Activated CD4-positive, CD25-positive, alpha-beta regulatory T cell treated with anti-CD3 and anti-CD28 coated beads, Interleukin-2, amount 50 U/mL, for 16 hours (primary cell): ENCODE measurements at regions not wholly inside any gene's neighbourhood (a gene's known extent, or its start where the extent isn't known, plus 50 kb on each side); places are given as distances from the start of the nearest gene placed in this dataset.
A peak's percentile ranks its signal among the peaks of the same experiment; 100 is the strongest.
"Not testable (repeated sequence)": the region's sequence is repeated elsewhere in the genome, so short reads cannot be mapped to it uniquely, and the experiment has no call there.

ENCODE experiments used
- DNase-seq: peaks from one replicate; pipeline ENCODE4 v3.0.0-alpha.2; 2020; ENCODE audit warnings: low read depth, low spot score

DNA sequence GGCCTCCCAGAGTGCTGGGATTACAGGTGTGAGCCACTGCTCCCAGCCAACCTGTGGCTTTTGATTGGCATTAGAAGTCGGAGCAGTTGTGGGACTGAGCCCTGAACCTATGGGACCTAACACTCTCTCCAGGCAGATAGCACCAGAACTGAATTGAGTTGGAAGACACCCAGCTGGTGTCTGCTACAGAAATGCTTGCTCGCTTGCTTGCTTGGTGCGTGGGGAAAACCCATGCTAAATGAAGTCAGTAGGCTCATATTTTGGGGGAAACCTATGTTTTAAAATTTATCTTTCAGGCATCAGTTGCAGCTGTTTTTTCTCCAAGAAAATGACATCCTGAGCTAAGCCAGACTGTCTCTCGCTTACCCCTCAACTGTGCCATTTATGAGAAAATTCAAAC, 158.5 kb upstream of the RFC3 start:
- no peak for DNase-seq

DNA sequence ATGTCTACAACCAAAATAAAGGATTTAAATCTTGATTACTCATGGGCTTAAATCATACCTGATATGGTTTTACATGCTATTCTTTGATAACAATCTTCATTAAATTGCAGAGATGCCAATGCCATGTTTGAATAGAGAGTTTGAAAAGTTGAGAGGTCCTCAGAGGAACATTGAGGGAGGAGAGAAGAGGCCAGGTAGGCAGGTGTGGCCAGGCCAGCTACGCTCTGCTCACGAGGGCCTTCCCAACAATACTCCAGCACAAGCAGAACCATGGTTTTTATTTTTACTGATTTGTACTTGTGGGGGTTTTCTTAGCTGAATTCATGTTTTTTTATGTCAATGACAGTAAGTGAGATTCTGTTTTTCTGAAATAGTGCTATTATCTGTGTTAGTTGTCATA, 158.1 kb upstream of the RFC3 start:
- DNase-seq, result no peak

DNA sequence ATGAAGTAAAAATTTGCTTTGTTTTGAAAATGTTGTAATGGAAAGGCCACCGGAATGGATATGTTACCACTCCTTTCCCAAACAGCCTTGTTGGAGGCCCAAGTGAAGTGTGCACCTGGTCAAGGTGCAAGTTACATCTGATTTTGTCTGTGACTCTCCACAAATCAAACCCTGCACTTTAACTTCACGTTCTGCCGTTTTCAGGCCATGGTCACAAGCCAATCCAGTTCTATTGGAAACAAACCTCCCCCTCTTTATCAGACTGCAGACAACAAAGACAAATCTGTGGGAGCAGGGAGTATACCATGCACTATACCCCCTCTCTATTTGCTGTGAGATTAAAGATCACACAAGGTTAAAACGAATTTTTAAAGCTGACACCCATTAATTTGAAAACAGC, 155.6 kb upstream of the RFC3 start:
- DNase-seq, result no peak

DNA sequence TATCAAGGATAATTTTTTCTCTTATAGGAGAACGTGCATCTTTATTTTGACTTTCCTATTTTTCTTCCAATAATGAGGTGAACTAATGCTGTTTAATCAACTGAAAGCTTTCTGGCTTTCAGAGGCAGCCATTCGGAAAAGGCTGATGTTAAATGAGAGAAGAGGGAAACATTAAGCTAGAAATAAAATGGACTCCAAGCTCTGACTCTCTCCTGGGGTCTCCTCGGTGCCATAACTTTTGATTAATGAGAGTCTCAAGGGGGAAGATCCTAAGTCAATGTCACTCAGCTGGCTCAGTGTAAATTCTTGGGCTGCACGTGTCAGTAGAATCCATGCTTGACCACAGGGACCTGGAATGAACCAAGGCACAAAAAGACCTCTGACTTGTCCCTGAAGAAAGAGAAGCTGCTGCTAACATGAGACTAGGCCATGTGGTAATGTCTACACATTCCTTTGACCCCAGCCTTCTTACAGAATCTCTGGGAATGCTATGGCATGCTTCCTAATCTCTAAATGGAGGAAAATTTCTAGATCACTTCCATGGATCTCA, 152.2 kb upstream of the RFC3 start:
- DNase-seq, result no peak

DNA sequence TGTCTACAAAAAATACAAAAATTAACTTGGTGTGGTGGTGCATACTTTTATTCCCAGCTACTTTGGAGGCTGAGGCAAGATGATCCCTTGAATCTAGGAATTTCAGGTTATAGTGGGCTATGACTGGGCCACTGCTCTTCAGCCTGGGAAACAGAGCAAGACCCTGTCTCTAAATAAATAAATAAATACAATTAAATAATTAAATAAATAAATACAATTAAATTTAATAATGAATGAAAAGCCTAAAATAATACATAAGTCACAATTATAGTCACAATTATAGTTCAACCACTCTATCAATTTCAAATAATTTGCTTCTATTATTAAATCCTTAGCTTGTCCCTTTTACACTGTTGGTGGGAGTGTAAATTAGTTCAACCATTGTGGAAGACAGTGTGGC, 146.4 kb upstream of the RFC3 start:
- DNase-seq, result no peak

DNA sequence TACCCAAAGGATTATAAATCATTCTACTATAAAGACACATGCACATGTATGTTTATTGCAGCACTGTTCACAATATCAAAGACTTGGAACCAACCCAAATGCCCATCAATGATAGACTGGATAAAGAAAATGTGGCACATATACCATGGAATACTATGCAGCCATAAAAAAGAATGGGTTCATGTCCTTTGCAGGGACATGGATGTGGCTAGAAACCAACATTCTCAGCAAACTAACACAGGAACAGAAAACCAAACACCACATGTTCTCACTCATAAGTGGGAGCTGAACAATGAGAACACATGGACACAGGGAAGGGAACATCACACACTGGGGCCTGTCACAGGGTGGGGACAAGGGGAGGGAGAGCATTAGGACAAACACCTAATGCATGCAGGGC, 145.9 kb upstream of the RFC3 start:
- not testable (repeated sequence) for DNase-seq

DNA sequence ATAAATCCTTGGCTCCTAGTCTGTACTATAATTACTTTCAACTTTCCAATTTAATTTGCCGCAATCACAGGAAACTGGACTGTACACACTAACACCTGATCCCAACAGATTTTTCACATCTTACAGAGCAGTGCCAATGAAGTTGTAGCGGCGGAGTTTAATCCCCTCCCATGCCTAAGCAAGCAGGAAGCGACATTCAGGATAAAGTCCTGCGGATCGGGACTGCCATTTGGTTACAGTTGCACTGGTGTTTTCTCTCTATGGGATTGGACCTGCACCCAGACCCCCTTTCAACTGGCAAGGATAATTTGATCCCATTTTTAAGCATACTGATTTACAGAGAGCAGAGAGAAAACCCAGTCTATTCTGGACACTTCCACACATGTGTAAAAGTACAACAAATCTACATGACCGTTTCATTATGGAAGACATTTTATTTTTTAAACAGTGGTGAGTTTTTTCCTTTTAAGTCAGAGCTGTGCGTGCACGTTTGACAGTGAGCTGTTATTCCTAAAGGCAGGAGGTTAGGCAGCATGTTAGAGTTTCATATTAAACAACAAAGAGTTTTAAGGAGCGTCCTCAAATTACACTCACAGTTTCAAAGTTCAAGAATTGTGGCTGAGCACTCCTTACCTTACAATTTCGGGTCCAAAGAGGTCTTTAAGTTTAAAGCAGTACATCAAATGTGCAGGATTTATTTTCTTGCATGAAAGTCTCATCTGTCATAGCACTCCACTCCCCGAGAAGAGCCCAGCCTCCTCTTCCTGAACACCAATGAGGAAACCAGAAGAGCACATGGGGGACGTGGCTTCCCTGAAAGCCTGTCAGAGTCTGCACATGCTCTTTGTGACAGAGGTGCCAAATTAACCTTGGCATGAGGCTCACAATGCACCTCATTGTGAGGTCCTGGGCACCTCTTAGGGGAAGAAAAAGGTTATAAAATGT, 141.6 kb upstream of the RFC3 start:
- DNase-seq, result no peak

DNA sequence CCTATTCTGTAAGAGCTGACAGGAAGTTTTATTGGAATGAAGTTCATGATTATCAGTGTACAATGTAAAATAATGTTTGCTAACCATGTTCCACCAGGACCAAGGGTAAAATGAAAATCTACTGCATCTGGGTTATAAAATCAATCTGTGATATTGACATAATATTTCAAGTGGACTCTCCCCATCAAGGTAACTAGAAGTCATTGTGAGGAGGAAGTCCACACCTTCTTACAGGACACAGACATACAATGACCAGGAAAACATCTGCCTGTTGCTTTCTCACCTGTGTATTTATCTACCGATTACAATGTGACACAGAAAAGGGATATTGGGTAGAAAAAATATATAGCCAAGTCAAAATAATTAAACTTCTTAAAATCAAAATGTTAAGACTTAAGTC, 140.7 kb upstream of the RFC3 start:
- DNase-seq, result no peak

DNA sequence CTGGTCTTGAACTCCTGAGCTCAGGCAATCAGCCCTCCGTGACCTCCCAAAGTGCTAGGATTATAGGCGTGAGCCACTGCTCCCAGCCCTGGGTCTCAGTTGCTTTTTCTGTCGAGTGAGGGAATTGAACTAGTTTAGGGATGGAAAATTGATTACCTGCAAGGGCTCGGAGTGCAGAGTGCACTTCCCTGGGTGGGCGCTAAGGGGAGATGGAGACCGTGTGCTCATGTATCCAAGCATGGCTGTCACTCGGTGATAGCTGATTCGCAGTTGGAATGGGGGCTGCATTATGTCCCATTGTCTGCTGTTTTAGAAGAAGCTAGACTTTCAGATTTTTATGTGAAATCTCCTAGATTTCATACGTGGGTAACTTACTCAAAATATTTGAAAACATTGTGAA, 139.9 kb upstream of the RFC3 start:
- DNase-seq, result no peak

DNA sequence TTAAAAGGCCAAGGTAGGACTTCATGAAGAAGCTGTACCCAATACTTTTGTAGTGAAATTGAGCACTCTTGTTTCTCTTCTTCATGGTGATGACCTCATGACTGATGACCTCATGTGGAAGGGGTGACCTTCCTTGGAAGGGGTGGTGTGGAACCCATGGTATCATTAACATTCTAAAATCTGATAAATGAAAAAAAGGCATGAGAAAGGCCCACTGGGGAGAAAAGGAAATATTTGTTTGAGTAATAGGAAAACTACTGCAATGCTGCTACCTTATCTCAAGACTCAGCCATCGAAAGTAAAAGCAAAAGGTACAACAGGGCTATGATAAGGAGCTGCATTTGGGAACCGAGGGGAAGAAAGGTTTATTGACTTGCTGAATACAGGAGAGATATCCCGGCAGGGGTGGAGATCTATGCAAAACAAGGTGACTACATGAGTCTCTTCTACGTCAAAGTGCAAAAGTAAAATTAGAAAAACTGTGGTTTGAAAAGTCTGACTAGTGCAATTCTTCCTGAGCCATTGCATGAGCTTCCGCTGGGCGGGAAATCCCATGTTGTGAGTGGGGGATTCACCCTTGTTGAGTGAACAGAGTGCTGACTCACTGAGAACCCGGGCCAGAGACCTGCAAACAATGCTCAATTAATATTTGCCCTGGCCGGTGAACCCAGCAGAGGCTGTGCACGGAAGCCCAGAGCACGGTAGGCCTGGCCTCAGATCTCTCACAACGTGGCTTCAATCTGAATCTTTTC, 138.9 kb upstream of the RFC3 start:
- DNase-seq, result peak; percentile 55

DNA sequence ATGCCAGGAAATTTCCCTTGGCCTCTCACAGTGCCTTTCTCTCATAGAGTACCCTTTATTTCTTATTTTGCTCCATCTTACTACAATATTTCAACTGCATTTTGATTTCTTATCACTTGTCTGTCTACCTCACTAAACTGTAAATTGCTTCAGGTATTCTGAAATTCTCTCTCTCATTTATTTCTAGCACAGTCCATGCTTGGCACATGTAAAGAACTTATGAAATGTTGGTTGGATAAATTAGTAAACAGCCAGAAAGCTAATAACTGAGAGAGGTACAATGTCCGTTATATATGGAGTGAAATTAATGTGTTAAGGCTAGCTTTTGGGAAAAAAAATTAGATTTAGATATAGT, 138.3 kb upstream of the RFC3 start:
- no peak for DNase-seq

DNA sequence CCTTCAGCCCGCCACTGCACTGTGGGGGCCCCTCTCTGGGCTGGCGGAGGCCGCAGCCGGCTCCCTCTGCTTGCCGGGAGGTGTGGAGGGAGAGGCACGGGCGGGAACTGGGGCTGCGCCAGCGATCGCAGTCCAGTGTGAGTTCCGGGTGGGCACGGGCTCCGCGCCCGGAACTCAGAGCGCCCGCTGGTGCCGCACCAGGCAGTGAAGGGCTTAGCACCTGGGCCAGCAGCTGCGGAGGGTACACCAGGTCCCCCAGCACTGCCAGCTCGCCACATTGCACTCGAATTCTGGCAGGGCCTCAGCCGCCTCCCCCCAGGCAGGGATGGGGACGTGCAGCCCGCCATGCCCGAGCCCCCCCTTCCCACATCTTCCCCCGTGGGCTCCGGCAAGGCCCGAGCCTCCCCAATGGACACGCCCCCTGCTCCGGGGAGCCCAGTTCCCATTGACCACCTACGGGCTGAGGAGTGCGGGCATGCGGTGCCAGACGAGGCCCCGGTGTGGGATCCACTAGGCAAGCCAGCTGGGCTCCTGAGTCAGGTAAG, 135.9 kb upstream of the RFC3 start:
- no peak for DNase-seq

DNA sequence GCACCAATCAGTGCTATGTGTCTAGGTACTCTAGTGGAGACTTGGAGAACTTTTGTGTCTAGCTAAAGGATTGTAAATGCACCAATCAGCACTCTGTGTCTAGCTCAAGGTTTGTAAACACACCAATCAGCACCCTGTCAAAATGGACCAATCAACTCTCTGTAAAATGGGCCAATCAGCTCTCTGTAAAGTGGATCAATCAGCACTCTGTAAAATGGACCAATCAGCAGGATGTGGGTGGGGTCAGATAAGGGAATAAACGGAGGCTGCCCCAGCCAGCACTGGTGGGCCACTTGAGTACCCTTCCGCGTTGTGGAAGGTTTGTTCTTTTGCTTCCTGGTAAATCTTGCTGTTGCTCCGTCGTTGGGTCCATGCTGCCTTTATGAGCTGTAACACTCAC, 135.3 kb upstream of the RFC3 start:
- not testable (repeated sequence) for DNase-seq

DNA sequence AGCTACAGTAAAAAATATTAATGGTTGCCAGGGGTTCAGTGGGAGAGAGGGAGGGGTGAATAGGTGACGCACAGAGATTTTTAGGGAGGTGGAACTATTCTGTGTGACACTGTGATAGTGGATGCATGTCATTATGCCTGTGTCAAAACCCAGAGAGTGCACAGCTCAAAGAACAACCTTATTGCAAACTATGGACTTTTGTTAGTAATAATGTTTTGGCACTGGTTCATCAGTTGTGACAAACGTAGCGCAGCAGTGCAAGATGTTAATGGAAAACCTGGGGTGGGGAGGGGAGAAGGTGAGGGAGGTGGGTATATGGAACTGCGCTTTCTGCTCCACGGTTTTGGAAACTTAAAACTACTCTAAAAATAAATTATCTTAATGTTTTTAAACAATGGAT, 134.6 kb upstream of the RFC3 start:
- DNase-seq, result no peak

DNA sequence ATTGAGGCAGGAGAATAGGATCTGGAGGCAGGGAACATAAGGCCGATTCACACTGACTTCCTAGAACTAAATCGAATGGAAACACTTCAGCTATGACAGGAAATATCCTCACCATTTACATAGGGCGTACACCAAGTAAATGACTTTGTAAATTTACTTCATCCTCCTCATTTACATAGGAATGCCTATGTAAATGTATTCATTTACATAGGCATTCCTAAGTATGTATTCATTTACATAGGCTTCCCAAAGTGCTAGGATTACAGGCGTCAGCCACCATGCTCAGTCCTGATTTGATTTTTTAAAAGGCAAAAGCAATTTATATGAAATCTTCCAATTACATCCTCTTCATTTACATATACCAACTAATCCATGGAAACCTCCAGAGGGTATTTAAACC, 133.1 kb upstream of the RFC3 start:
- DNase-seq, result no peak

DNA sequence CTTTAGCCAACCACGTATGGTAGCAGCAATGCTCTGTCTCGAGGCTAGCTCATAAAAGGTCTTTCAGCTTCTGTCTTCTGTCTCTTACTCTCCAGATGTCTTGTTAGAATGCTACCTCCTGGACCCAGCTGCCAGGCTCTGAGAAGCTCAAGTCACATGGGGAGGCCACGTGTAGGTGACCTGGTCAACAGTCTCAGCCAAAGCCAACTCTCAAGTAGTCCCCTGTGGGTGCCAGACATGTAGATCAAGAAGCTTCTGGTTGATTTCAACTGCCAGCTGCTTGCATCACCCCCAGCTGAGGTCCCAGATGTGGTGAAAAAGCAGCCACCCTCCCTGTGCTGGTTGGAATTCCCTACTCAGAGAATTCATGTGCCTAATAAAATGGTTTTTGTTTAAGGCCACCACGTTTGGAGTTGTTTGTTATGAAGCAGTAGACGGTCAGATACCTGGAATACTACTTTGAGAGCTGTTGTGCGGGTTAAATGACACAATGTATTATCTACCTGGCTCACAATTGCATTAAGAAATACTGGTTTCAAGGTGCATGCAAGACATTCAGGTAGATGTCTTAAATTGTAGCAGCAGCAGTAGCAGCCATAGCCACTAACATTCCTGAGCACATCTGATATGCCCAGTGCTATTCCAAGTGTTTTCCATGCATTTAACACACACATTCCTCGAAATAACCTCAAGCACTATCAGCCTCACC, 131.0 kb upstream of the RFC3 start:
- DNase-seq, result no peak

DNA sequence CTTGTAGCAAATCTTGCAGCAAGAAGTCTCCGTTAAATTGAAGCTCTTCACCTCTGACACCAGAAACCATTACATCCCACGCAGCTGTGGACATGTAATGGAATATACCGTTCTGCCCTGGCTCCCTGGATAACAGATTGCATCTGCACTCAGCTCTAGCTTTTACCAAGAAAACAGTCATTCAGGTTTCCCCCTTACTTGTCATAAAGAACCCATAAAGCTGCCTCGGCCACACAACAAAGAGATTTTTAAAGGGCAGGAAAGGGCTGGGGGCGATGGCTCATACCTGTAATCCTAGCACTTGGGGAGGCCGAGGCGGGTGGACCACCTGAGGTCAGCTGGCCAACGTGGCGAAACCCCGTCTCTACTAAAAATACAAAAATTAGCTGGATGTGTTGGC, 127.6 kb upstream of the RFC3 start:
- no peak for DNase-seq

DNA sequence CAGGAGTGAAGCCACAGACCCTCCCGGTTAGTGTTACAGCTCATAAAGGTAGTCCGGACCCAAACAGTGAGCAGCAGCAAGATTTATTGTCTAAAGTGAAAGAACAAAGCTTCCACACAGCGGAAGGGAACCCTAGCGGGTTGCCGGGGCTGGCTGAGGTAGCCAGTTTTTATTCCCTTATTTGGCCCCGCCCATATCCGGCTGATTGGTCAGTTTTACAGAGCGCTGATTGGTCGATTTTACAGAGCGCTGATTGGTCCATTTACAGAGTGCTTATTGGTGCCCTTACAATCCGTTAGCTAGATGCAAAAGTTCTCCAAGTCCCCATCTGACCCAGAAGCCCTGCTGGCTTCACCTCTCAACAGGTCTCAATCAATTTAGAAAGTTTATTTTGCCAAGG, 126.0 kb upstream of the RFC3 start:
- no peak for DNase-seq

DNA sequence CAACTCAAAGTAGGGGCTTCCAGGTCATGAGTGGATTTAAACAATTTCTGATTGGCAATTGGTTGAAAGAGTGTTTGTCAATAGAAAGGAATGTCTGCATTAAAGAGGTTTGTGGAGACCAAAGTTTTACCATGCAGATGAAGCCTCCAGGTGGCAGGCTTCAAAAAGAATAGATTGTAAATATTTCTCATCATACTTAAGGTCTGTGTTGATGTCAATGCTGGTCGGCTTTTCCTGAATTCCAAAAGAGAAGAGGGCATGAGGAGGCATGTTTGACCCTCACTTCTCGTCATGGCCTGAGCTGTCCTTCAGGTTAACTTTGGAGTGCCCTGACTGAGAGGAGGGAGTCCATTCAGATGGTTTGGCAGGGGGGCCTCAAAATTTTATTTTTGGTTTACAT, 125.4 kb upstream of the RFC3 start:
- DNase-seq, result no peak

DNA sequence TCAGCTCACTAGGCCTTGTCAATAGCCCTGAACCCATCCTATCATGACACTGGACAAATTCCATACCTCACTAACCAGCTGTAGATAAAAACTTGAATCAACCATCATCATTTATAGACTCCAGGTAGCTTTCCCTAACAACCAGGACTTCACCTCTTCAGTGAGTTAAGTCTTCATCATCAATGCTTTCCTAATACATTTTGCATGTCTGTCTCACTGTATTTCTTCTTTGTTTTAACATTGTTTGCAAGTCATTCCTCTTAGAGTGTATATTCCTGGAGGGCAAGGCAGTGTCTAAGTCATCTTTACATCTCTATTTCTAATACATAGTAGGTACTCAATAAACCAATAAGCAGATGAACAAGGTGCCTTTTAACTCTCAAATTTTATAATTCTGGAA, 123.4 kb upstream of the RFC3 start:
- DNase-seq, result no peak

DNA sequence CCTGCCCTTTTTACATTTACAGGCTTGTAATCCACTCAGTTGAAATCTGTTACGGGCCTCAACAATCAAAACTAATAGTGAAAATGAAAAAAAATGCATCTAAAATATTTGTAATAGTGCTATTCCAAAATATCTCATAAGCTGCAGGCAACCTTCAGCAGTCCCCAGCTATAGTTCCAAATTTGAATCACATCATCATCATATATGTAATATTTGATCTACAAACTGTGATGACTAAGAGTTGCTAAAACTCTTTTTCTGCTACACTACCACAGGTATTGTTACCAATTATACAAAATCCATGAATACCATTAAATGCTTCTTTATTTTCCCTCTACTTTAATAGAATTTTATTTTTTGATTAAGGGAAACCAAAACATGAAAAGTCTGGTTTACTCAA, 121.4 kb upstream of the RFC3 start:
- DNase-seq, result no peak

DNA sequence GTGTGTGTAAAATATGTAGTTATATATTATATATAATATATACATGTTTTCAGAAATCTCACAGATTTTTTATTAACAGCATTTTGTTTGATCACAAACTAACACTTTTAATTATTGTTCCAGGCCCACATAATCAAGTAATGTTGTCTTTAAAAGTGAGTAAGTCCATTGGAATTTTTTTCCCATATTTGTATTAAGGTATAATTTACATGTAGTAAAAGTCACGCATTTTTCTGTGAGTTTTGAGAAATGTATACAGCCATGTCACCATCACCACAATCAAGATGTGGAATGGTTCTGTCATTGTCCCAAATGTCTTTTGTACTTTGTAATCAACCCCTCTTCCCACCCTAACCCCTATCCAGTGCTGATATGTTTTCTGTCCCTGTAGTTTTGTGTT, 120.0 kb upstream of the RFC3 start:
- DNase-seq, result no peak
